ENCODE measurements at regions not wholly inside any gene's neighbourhood (a gene's known extent, or its start where the extent isn't known, plus 50 kb on each side); places are given as distances from the start of the nearest gene placed in this dataset.
"Not testable (repeated sequence)": the region's sequence is repeated elsewhere in the genome, so short reads cannot be mapped to it uniquely, and the experiment has no call there.

- no peak overlapping the region for H3K4me3 Mint-ChIP-seq
- no peaks in the 10 kb centered on the region for H3K36me3 Mint-ChIP-seq (ENCODE audit: low read depth)
- peaks cover 54% of the 10 kb centered on the region for H3K9me3 Mint-ChIP-seq
- H3K27ac Mint-ChIP-seq = no peak overlapping the region
- DNase-seq = no peak
- H3K27me3 Mint-ChIP-seq (ENCODE audit: low read depth, poor library complexity) = no peaks in the 10 kb centered on the region
- no peaks in the 10 kb centered on the region for H3K4me1 Mint-ChIP-seq
- no peak for TF ChIP-seq CTCF (IDR thresholded peaks at IDR 0.05)
Observed at GRCh38 chr15:24835301-24835700, 119.5 kb upstream of the SNRPN start.

GRCh38 chr15:24848050-24848449 is 106.7 kb upstream of the SNRPN start:
- peaks cover 38% of the 10 kb centered on the region for H3K9me3 Mint-ChIP-seq
- peak; percentile 51 for DNase-seq
- peak overlapping the region; percentile 78 for H3K27ac Mint-ChIP-seq
- H3K4me3 Mint-ChIP-seq = peak overlapping the region; percentile 81
- H3K27me3 Mint-ChIP-seq (ENCODE audit: low read depth, poor library complexity) = no peaks in the 10 kb centered on the region
- H3K4me1 Mint-ChIP-seq = no peaks in the 10 kb centered on the region
- no peaks in the 10 kb centered on the region for H3K36me3 Mint-ChIP-seq (ENCODE audit: low read depth)
- no peak for TF ChIP-seq CTCF (IDR thresholded peaks at IDR 0.05)

GRCh38 chr15:24856397-24857390 is 98.1 kb upstream of the SNRPN start:
- peaks cover 24% of the 10 kb centered on the region for H3K9me3 Mint-ChIP-seq
- peak overlapping the region; percentile 86 for H3K4me3 Mint-ChIP-seq
- H3K4me1 Mint-ChIP-seq = peaks cover 25% of the 10 kb centered on the region
- H3K36me3 Mint-ChIP-seq (ENCODE audit: low read depth) = no peaks in the 10 kb centered on the region
- no peak overlapping the region for H3K27ac Mint-ChIP-seq
- no peak for TF ChIP-seq CTCF (IDR thresholded peaks at IDR 0.05)
- H3K27me3 Mint-ChIP-seq (ENCODE audit: low read depth, poor library complexity) = peaks cover 8% of the 10 kb centered on the region
- DNase-seq = peak; percentile 87

- Mint-ChIP-seq H3K36me3 (ENCODE audit: low read depth) (no peaks in the 10 kb centered on the region), H3K27ac (peak overlapping the region; percentile 98), H3K4me1 (peaks cover 34% of the 10 kb centered on the region), H3K4me3 (peak overlapping the region; percentile 86), H3K27me3 (ENCODE audit: low read depth, poor library complexity) (peaks cover 8% of the 10 kb centered on the region), H3K9me3 (peaks cover 26% of the 10 kb centered on the region)
- no peak for DNase-seq
- TF ChIP-seq CTCF (IDR thresholded peaks at IDR 0.05) = no peak
Observed at GRCh38 chr15:24857763-24858162, 97.0 kb upstream of the SNRPN start.

GRCh38 chr15:24858183-24858582 is 96.6 kb upstream of the SNRPN start:
- peak overlapping the region; percentile 86 for H3K4me3 Mint-ChIP-seq
- not testable (repeated sequence) for DNase-seq; H3K36me3 Mint-ChIP-seq (ENCODE audit: low read depth); H3K27me3 Mint-ChIP-seq (ENCODE audit: low read depth, poor library complexity)
- H3K9me3 Mint-ChIP-seq = peaks cover 28% of the 10 kb centered on the region
- peaks cover 37% of the 10 kb centered on the region for H3K4me1 Mint-ChIP-seq
- H3K27ac Mint-ChIP-seq = peak overlapping the region; percentile 98

- H3K4me3 Mint-ChIP-seq = peak overlapping the region; percentile 55
- no peak for DNase-seq
- H3K9me3 Mint-ChIP-seq = peaks cover 23% of the 10 kb centered on the region
- peaks cover 37% of the 10 kb centered on the region for H3K4me1 Mint-ChIP-seq
- peaks cover 5% of the 10 kb centered on the region for H3K27me3 Mint-ChIP-seq (ENCODE audit: low read depth, poor library complexity)
- H3K27ac Mint-ChIP-seq = peak overlapping the region; percentile 98
- H3K36me3 Mint-ChIP-seq (ENCODE audit: low read depth) = no peaks in the 10 kb centered on the region
- no peak for TF ChIP-seq CTCF (IDR thresholded peaks at IDR 0.05)
Observed at GRCh38 chr15:24858737-24859601, 95.8 kb upstream of the SNRPN start.

All from nephron progenitor cell (in vitro differentiated cells).